IPS-NIHi7 (cell line): ENCODE measurements at regions not wholly inside any gene's neighbourhood (a gene's known extent, or its start where the extent isn't known, plus 50 kb on each side); places are given as distances from the start of the nearest gene placed in this dataset.
A peak's percentile ranks its signal among the peaks of the same experiment; 100 is the strongest.

Experiments
- DNase-seq: peaks from one replicate; pipeline ENCODE4 v3.0.0; 2012; ENCODE audit warnings: mixed read lengths; ENCODE audit errors: extremely low spot score

- no peak for DNase-seq
These were observed 1142.0 kb upstream of the PIK3C3 start for GRCh38 chr18:40812981-40813515.

GRCh38 chr18:40810372-40810771, 1144.7 kb upstream of the PIK3C3 start:
- no peak for DNase-seq

GRCh38 chr18:40789286-40789685, 1165.7 kb upstream of the PIK3C3 start:
- DNase-seq, result no peak

- no peak for DNase-seq
These were observed 1172.4 kb upstream of the PIK3C3 start for GRCh38 chr18:40782453-40783130.

- no peak for DNase-seq
These were observed 1185.2 kb upstream of the PIK3C3 start for GRCh38 chr18:40769786-40770185.

GRCh38 chr18:40760251-40760650, 1194.8 kb upstream of the PIK3C3 start:
- DNase-seq, result no peak

GRCh38 chr18:40754477-40754876, 1200.6 kb upstream of the PIK3C3 start:
- no peak for DNase-seq

GRCh38 chr18:40752316-40752715, 1202.7 kb upstream of the PIK3C3 start:
- no peak for DNase-seq

- no peak for DNase-seq
These were observed 1203.8 kb upstream of the PIK3C3 start for GRCh38 chr18:40751186-40751585.

- no peak for DNase-seq
These were observed 1216.0 kb upstream of the PIK3C3 start for GRCh38 chr18:40739029-40739428.

GRCh38 chr18:40738321-40738880, 1216.6 kb upstream of the PIK3C3 start:
- no peak for DNase-seq

GRCh38 chr18:40708726-40709125, 1246.3 kb upstream of the PIK3C3 start:
- DNase-seq, result no peak

- no peak for DNase-seq
These were observed 1247.2 kb upstream of the PIK3C3 start for GRCh38 chr18:40707797-40708196.

- DNase-seq, result no peak
These were observed 1256.9 kb upstream of the PIK3C3 start for GRCh38 chr18:40698129-40698528.

- DNase-seq, result no peak
These were observed 1259.5 kb upstream of the PIK3C3 start for GRCh38 chr18:40695526-40695925.

- no peak for DNase-seq
These were observed 1262.2 kb upstream of the PIK3C3 start for GRCh38 chr18:40692871-40693270.

GRCh38 chr18:40690062-40690461, 1265.0 kb upstream of the PIK3C3 start:
- no peak for DNase-seq

- no peak for DNase-seq
These were observed 1267.6 kb upstream of the PIK3C3 start for GRCh38 chr18:40687399-40687798.

- DNase-seq, result no peak
These were observed 1268.2 kb upstream of the PIK3C3 start for GRCh38 chr18:40686836-40687235.

GRCh38 chr18:40685219-40685618, 1269.8 kb upstream of the PIK3C3 start:
- DNase-seq, result no peak

GRCh38 chr18:40678318-40678717, 1276.7 kb upstream of the PIK3C3 start:
- no peak for DNase-seq

- no peak for DNase-seq
These were observed 1278.4 kb upstream of the PIK3C3 start for GRCh38 chr18:40676668-40677067.

GRCh38 chr18:40673150-40673549, 1281.9 kb upstream of the PIK3C3 start:
- DNase-seq, result no peak

- peak; percentile 10 for DNase-seq
These were observed 1282.4 kb upstream of the PIK3C3 start for GRCh38 chr18:40672590-40672989.
